ENCODE measurements at regions not wholly inside any gene's neighbourhood (a gene's known extent, or its start where the extent isn't known, plus 50 kb on each side); places are given as distances from the start of the nearest gene placed in this dataset.

- no peak for DNase-seq
Measured at GRCh38 chr6:22401206-22401605, 104.4 kb upstream of the PRL start.

GRCh38 chr6:22401932-22402331 is 105.1 kb upstream of the PRL start:
- DNase-seq: no peak

GRCh38 chr6:22409486-22409885 is 112.7 kb upstream of the PRL start:
- no peak for DNase-seq

GRCh38 chr6:22411376-22412105 is 114.7 kb upstream of the PRL start:
- DNase-seq: no peak

GRCh38 chr6:22412994-22413393 is 116.2 kb upstream of the PRL start:
- DNase-seq: no peak

- peak; percentile 14 for DNase-seq
Measured at GRCh38 chr6:22413681-22414311, 117.0 kb upstream of the PRL start.

- DNase-seq: no peak
Measured at GRCh38 chr6:22418714-22419113, 121.9 kb upstream of the PRL start.

GRCh38 chr6:22421198-22421597 is 124.4 kb upstream of the PRL start:
- DNase-seq: no peak

- no peak for DNase-seq
Measured at GRCh38 chr6:22424196-22424595, 127.4 kb upstream of the PRL start.

- no peak for DNase-seq
Measured at GRCh38 chr6:22432060-22432459, 135.2 kb upstream of the PRL start.

- DNase-seq: no peak
Measured at GRCh38 chr6:22433745-22434144, 135.6 kb upstream of the HDGFL1 start.

- DNase-seq: no peak
Measured at GRCh38 chr6:22435151-22435550, 134.2 kb upstream of the HDGFL1 start.

- DNase-seq: no peak
Measured at GRCh38 chr6:22436134-22436533, 133.2 kb upstream of the HDGFL1 start.

GRCh38 chr6:22437665-22438064 is 131.7 kb upstream of the HDGFL1 start:
- no peak for DNase-seq

GRCh38 chr6:22442826-22443225 is 126.5 kb upstream of the HDGFL1 start:
- no peak for DNase-seq

- DNase-seq: no peak
Measured at GRCh38 chr6:22444330-22444729, 125.0 kb upstream of the HDGFL1 start.

- DNase-seq: no peak
Measured at GRCh38 chr6:22445946-22446345, 123.4 kb upstream of the HDGFL1 start.

GRCh38 chr6:22447249-22448196 is 121.8 kb upstream of the HDGFL1 start:
- no peak for DNase-seq

GRCh38 chr6:22448291-22448711 is 121.1 kb upstream of the HDGFL1 start:
- no peak for DNase-seq

- no peak for DNase-seq
Measured at GRCh38 chr6:22451962-22452361, 117.4 kb upstream of the HDGFL1 start.

GRCh38 chr6:22455378-22455777 is 114.0 kb upstream of the HDGFL1 start:
- no peak for DNase-seq

- DNase-seq: no peak
Measured at GRCh38 chr6:22457996-22458395, 111.4 kb upstream of the HDGFL1 start.

- no peak for DNase-seq
Measured at GRCh38 chr6:22466665-22467245, 102.6 kb upstream of the HDGFL1 start.
